ENCODE measurements at regions not wholly inside any gene's neighbourhood (a gene's known extent, or its start where the extent isn't known, plus 50 kb on each side); places are given as distances from the start of the nearest gene placed in this dataset.
"Not testable (repeated sequence)": the region's sequence is repeated elsewhere in the genome, so short reads cannot be mapped to it uniquely, and the experiment has no call there.

DNA sequence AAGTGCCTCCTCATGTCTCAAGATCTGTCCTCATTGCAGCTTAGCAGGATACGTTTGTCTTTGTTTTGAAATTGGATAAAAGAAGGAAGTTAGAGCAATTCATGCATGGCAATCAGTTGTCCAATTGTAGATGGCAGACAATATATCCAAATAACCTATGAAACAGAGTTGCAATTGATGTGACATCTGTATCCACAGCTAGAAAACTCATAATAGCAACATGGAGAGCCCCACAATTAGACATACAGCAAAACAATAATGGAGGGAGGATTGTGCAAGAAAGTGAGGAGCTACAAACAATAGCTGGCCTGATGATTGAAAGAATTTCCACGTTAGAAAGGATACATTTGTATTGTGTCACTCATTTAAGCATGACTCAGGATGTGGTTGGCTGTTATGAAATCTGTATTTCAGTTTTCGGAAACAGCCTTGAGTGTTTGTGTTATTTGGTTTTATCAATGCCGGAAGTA, 132.0 kb downstream of the FAM174A start:
- WGBS: 64% methylated on average over 4 of the region's 4 CpGs

DNA sequence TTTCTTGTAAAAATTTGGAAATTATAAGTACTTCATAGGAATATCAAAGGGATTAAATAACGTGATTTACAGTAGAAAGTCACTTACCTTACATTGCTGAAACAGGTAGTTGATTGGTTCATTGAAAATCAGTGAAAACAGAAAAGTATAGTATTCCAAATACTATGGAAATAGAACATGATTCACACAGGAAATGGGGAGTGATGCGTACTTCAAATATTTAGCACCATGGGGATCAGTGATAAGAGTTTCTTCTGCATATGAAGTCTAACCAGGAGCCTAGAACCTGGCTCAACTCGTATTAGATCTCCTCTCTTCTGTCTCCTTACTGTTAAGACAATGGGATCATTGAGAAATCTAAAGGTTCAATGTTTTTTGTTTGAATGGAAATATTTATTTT, 133.3 kb downstream of the FAM174A start:
- no peaks in the 10 kb centered on the region for H3K36me3 ChIP-seq
- 87% methylated on average over 3 of the region's 3 CpGs for WGBS
- H3K27me3 ChIP-seq (replicated peaks; ENCODE audit: insufficient read depth): no peaks in the 10 kb centered on the region
- no peaks in the 10 kb centered on the region for H3K4me1 ChIP-seq (replicated peaks)
- no peak overlapping the region for H3K27ac ChIP-seq
- H3K9me3 ChIP-seq: no peaks in the 10 kb centered on the region
- no peak for DNase-seq (ENCODE audit: low spot score)
- no peak overlapping the region for H3K4me3 ChIP-seq
- intact Hi-C loops (cut with DNase I): no loop called here
- TF ChIP-seq POLR2A (IDR thresholded peaks at IDR 0.05) (no peak), POLR2AphosphoS5 (IDR thresholded peaks at IDR 0.05) (no peak)
- TF ChIP-seq, protein P1, sequence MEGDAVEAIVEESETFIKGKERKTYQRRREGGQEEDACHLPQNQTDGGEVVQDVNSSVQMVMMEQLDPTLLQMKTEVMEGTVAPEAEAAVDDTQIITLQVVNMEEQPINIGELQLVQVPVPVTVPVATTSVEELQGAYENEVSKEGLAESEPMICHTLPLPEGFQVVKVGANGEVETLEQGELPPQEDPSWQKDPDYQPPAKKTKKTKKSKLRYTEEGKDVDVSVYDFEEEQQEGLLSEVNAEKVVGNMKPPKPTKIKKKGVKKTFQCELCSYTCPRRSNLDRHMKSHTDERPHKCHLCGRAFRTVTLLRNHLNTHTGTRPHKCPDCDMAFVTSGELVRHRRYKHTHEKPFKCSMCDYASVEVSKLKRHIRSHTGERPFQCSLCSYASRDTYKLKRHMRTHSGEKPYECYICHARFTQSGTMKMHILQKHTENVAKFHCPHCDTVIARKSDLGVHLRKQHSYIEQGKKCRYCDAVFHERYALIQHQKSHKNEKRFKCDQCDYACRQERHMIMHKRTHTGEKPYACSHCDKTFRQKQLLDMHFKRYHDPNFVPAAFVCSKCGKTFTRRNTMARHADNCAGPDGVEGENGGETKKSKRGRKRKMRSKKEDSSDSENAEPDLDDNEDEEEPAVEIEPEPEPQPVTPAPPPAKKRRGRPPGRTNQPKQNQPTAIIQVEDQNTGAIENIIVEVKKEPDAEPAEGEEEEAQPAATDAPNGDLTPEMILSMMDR (IDR thresholded peaks at IDR 0.05): no peak

More for the DNA sequence above, 132.0 kb downstream of the FAM174A start:
- Histone ChIP-seq H3K27me3 (replicated peaks; ENCODE audit: insufficient read depth) (no peaks in the 10 kb centered on the region), H3K4me3 (no peak overlapping the region), H3K27ac (no peak overlapping the region), H3K4me1 (replicated peaks) (no peaks in the 10 kb centered on the region), H3K9me3 (no peaks in the 10 kb centered on the region), H3K36me3 (no peaks in the 10 kb centered on the region)
- no peak for DNase-seq (ENCODE audit: low spot score)
- TF ChIP-seq, protein P1 (IDR thresholded peaks at IDR 0.05): no peak
- TF ChIP-seq POLR2A (IDR thresholded peaks at IDR 0.05) (no peak), POLR2AphosphoS5 (IDR thresholded peaks at IDR 0.05) (no peak)
- intact Hi-C loops (cut with DNase I): no loop called here

DNA sequence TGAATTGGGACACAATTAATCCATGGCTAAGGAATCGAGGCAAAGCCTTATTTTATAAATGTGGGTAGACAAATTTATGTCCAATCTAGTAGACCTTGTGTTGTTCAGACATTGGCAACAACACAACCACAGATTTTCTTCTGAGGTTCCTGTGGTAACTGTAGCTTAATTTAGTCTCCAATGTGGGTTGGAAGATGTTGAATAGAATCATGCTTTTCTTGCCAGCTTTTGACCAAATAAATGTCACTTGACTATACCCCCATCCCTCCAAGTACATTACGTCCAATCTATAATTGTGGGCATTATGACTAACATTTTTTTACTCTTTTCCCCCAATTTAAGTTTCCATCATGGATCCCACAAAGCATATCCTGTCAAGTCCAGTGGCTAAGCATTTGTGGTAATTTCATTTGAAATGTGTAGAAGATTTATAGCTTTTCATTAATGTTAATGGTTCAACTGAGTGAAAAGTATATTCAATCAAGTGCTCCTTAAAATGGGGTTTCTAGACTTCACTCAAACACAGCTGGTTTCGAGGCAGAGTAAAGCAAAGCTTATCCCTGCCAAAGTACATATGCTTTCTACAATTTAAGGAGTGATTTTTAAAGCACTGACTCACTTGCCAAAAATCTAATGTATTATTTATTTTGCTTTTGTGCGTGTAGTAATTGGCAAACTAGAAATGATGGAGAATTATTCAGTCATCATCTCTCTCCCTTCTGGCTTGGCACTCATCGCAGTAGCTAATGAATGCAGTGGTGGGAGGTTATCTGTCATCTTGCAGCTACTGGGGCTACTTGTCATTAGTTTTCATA, 141.8 kb downstream of the FAM174A start:
- Histone ChIP-seq H3K4me3 (no peak overlapping the region), H3K36me3 (no peaks in the 10 kb centered on the region), H3K27ac (no peak overlapping the region), H3K4me1 (replicated peaks) (no peaks in the 10 kb centered on the region), H3K27me3 (replicated peaks; ENCODE audit: insufficient read depth) (no peaks in the 10 kb centered on the region), H3K9me3 (no peaks in the 10 kb centered on the region)
- intact Hi-C loops (cut with DNase I): no loop called here
- TF ChIP-seq POLR2AphosphoS5 (IDR thresholded peaks at IDR 0.05): no peak
- no peak for TF ChIP-seq POLR2A (IDR thresholded peaks at IDR 0.05)
- TF ChIP-seq, protein P1 (IDR thresholded peaks at IDR 0.05): no peak
- no peak for DNase-seq (ENCODE audit: low spot score)
- 25% methylated on average over 5 of the region's 5 CpGs for WGBS

DNA sequence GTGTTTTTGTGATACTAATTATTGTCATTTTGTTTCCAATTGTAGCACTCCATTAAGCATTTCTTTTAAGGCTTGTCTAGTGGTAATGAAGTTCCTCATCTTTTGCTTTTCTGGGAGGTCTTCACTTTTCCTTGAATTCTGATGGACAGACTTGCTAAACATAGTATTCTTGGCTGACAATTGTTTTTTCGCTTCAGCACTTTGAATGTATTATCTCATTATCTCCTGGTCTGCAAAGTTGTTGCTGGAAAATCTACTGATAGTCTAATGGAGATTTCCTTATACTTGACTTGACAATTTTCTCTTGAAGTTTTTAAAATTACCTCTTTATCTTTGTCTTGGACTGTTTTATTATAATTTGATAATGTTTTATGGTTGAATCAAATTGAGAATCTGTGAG, 147.5 kb downstream of the FAM174A start:
- no peaks in the 10 kb centered on the region for H3K4me1 ChIP-seq (replicated peaks)
- no peak overlapping the region for H3K27ac ChIP-seq
- 98% methylated on average over 1 of the region's 1 CpG for WGBS
- TF ChIP-seq POLR2A (IDR thresholded peaks at IDR 0.05): no peak
- TF ChIP-seq, protein P1 (IDR thresholded peaks at IDR 0.05): no peak
- TF ChIP-seq POLR2AphosphoS5 (IDR thresholded peaks at IDR 0.05): no peak
- intact Hi-C loops (cut with DNase I): no loop called here
- no peaks in the 10 kb centered on the region for H3K27me3 ChIP-seq (replicated peaks; ENCODE audit: insufficient read depth)
- H3K4me3 ChIP-seq: no peak overlapping the region
- no peak for DNase-seq (ENCODE audit: low spot score)
- no peaks in the 10 kb centered on the region for H3K9me3 ChIP-seq
- H3K36me3 ChIP-seq: no peaks in the 10 kb centered on the region

DNA sequence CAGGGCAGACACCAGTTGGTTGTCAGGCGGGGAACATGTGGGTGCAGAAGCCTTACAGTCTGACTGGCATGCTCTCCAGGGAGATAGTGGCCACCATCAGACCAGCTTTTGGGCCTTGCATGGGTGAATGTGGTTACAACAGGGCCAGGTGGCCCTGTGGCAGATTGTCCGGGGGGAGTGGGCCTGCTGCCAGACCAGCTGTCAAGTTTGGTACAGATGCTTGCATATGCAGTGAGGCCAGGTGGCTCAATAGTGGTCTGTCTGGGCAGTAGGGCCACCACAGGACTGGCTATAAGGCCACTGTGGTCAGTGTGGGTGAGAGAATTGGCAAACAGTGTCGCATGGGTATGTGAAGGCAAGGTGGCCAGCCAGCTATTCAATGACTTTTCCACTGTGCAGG, 148.7 kb downstream of the FAM174A start:
- DNase-seq (ENCODE audit: low spot score): no peak
- no peak overlapping the region for H3K4me3 ChIP-seq
- H3K36me3 ChIP-seq: no peaks in the 10 kb centered on the region
- H3K9me3 ChIP-seq: no peaks in the 10 kb centered on the region
- WGBS: 93% methylated on average over 3 of the region's 3 CpGs
- intact Hi-C loops (cut with DNase I): no loop called here
- H3K27me3 ChIP-seq (replicated peaks; ENCODE audit: insufficient read depth): no peaks in the 10 kb centered on the region
- no peaks in the 10 kb centered on the region for H3K4me1 ChIP-seq (replicated peaks)
- TF ChIP-seq, protein P1 (IDR thresholded peaks at IDR 0.05): no peak
- TF ChIP-seq POLR2AphosphoS5 (IDR thresholded peaks at IDR 0.05) (no peak), POLR2A (IDR thresholded peaks at IDR 0.05) (no peak)
- no peak overlapping the region for H3K27ac ChIP-seq

DNA sequence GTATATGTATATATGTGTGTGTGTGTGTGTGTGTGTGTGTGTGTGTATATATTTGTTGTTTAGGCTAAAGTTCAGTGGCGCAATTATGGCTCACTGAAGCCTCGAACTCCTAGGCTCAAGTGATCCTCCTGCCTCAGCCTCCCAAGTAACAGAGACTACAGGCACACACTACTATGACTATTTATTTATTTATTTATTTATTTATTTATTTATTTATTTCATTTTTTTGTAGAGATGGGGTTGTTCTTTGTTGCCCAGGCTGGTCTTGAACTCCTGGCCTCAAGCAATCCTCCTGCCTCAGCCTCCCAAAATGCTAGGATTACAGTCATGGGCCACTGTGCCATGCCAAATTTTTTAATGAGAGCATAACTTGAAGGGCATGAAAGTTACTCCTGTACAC, 149.9 kb downstream of the FAM174A start:
- H3K9me3 ChIP-seq; intact Hi-C loops (cut with DNase I); DNase-seq (ENCODE audit: low spot score); H3K27me3 ChIP-seq (replicated peaks; ENCODE audit: insufficient read depth); H3K4me3 ChIP-seq; H3K4me1 ChIP-seq (replicated peaks); H3K36me3 ChIP-seq; H3K27ac ChIP-seq: not testable (repeated sequence)
- 98% methylated on average over 2 of the region's 2 CpGs for WGBS

DNA sequence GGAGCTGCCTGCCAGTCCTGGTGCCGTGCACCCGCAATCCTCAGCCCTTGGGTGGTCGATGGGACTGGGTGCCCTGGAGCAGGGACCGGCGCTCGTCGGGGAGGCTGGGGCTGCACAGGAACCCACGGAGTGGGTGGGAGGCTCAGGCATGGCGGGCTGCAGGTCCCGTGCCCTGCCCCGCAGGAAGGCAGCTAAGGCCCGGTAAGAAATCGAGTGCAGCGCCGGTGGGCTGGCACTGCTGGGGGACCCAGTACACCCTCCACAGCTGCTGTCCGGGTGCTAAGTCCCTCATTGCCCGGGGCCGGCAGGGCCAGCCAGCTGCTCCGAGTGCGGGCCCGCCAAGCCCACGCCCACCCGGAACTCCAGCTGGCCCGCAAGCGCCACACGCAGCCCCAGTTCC, 153.7 kb downstream of the FAM174A start:
- H3K36me3 ChIP-seq; H3K27me3 ChIP-seq (replicated peaks; ENCODE audit: insufficient read depth); intact Hi-C loops (cut with DNase I); DNase-seq (ENCODE audit: low spot score); H3K9me3 ChIP-seq; H3K27ac ChIP-seq; H3K4me1 ChIP-seq (replicated peaks); H3K4me3 ChIP-seq: not testable (repeated sequence)
- 97% methylated on average over 13 of the region's 26 CpGs for WGBS

Data from prostate gland (tissue), 2 donors.